H1 (cell line): ENCODE measurements at regions not wholly inside any gene's neighbourhood (a gene's known extent, or its start where the extent isn't known, plus 50 kb on each side); places are given as distances from the start of the nearest gene placed in this dataset.

Experiments
- CBX5 ChIP-seq: fragments of 300-800, 300-1000 bp; sonication (generic); IDR thresholded peaks from 2 replicates; pipeline ENCODE4 v1.7.1; 2016; ENCODE audit warnings: antibody characterized with exemption, low read length, low read depth

- no peak for TF ChIP-seq CBX5
These were observed 324.4 kb upstream of the RTL1 start (continued) for GRCh38 chr14:101227611-101228594.
